GM10266 (cell line): ENCODE measurements at regions not wholly inside any gene's neighbourhood (a gene's known extent, or its start where the extent isn't known, plus 50 kb on each side); places are given as distances from the start of the nearest gene placed in this dataset.

Experiments
- DNase-seq: peaks from one replicate; pipeline ENCODE4 v3.0.0; 2012; ENCODE audit errors: extremely low spot score
- CTCF ChIP-seq: IDR thresholded peaks from 2 replicates; pipeline ENCODE4 v1.5.1; 2012; ENCODE audit warnings: mild to moderate bottlenecking, low read depth; ENCODE audit not compliant: control insufficient read depth, insufficient read depth; ENCODE audit errors: missing control alignments

- no peak for TF ChIP-seq CTCF
- DNase-seq = no peak
These were observed 526.0 kb upstream of the NR2F2 start for GRCh38 chr15:95804484-95804883.

GRCh38 chr15:95812491-95812890, 518.0 kb upstream of the NR2F2 start:
- no peak for TF ChIP-seq CTCF
- no peak for DNase-seq

- DNase-seq = no peak
- TF ChIP-seq CTCF = no peak
These were observed 515.6 kb upstream of the NR2F2 start for GRCh38 chr15:95814908-95815307.

- TF ChIP-seq CTCF = no peak
These were observed 513.9 kb upstream of the NR2F2 start for GRCh38 chr15:95816591-95816990.

GRCh38 chr15:95822961-95823360, 507.5 kb upstream of the NR2F2 start:
- no peak for DNase-seq
- TF ChIP-seq CTCF = no peak

More at GRCh38 chr15:95816591-95816990, 513.9 kb upstream of the NR2F2 start:
- DNase-seq = no peak

- no peak for TF ChIP-seq CTCF
- DNase-seq = no peak
These were observed 505.3 kb upstream of the NR2F2 start for GRCh38 chr15:95825208-95825607.

- DNase-seq = no peak
- no peak for TF ChIP-seq CTCF
These were observed 504.7 kb upstream of the NR2F2 start for GRCh38 chr15:95825671-95826411.
